ENCODE measurements at regions not wholly inside any gene's neighbourhood (a gene's known extent, or its start where the extent isn't known, plus 50 kb on each side); places are given as distances from the start of the nearest gene placed in this dataset.

- TF ChIP-seq TARDBP (IDR thresholded peaks at IDR 0.05) = no peak
- no peak for TF ChIP-seq ZNF384 (IDR thresholded peaks at IDR 0.05)
- TF ChIP-seq FOXA1 (IDR thresholded peaks at IDR 0.05) = no peak
- TF ChIP-seq FOXK2 (IDR thresholded peaks at IDR 0.05) = no peak
- no peak for TF ChIP-seq SUZ12 (IDR thresholded peaks at IDR 0.05)
- TF ChIP-seq BHLHE40 (IDR thresholded peaks at IDR 0.05; ENCODE audit: borderline replicate concordance) = no peak
- no peak for TF ChIP-seq LEF1 (IDR thresholded peaks at IDR 0.05; ENCODE audit: borderline replicate concordance)
- TF ChIP-seq SP1 (IDR thresholded peaks at IDR 0.05) = no peak
- TF ChIP-seq NFRKB (IDR thresholded peaks at IDR 0.05) = no peak
- TF ChIP-seq FOXM1 (IDR thresholded peaks at IDR 0.05; ENCODE audit: borderline replicate concordance) = no peak
Measured at GRCh38 chr1:4001461-4001860, 101.4 kb upstream of the C1orf174 start.
